IMR-90 (cell line): ENCODE measurements at regions not wholly inside any gene's neighbourhood (a gene's known extent, or its start where the extent isn't known, plus 50 kb on each side); places are given as distances from the start of the nearest gene placed in this dataset.

Source experiments
- CEBPB ChIP-seq: IDR thresholded peaks from 2 replicates; pipeline ENCODE4 v1.6.1; 2012; ENCODE audit warnings: low read depth, low read length, improper control_type of control experiment
- CHD1 ChIP-seq: IDR thresholded peaks from 2 replicates; pipeline ENCODE4 v1.6.1; 2012; ENCODE audit warnings: low read depth, low read length, improper control_type of control experiment
- CTCF ChIP-seq: conservative IDR thresholded peaks from 2 replicates; pipeline ENCODE4 v1.5.1; 2012; ENCODE audit warnings: mild to moderate bottlenecking, low read depth, low read length, improper control_type of control experiment
- FOS ChIP-seq: fragments of 150-350 bp; IDR thresholded peaks from 2 replicates; pipeline ENCODE4 v1.6.1; 2016; ENCODE audit warnings: low read depth, low read length
- MAZ ChIP-seq: IDR thresholded peaks from 2 replicates; pipeline ENCODE4 v1.6.1; 2012; ENCODE audit warnings: low read depth, mild to moderate bottlenecking, low read length, improper control_type of control experiment, moderate library complexity, borderline replicate concordance
- POLR2A ChIP-seq: IDR thresholded peaks from 2 replicates; pipeline ENCODE4 v1.6.1; 2012; ENCODE audit warnings: mild to moderate bottlenecking, low read depth, low read length
- RAD21 ChIP-seq: IDR thresholded peaks from 2 replicates; pipeline ENCODE4 v1.6.1; 2012; ENCODE audit warnings: low read length, improper control_type of control experiment
- RCOR1 ChIP-seq: IDR thresholded peaks from 2 replicates; pipeline ENCODE4 v1.6.1; 2012; ENCODE audit warnings: mild to moderate bottlenecking, low read length, improper control_type of control experiment; ENCODE audit not compliant: insufficient replicate concordance
- SMC3 ChIP-seq: fragments of 150-350 bp; IDR thresholded peaks from 2 replicates; pipeline ENCODE4 v1.6.1; 2016; ENCODE audit warnings: low read depth, mild to moderate bottlenecking, antibody characterized with exemption, low read length, moderate library complexity
- USF2 ChIP-seq: fragments of 150-350 bp; IDR thresholded peaks from 2 replicates; pipeline ENCODE4 v1.6.1; 2017; ENCODE audit warnings: mild to moderate bottlenecking, antibody characterized with exemption, low read length, low read depth

- no peak for TF ChIP-seq MAZ
- TF ChIP-seq CTCF = no peak
- no peak for TF ChIP-seq SMC3
- TF ChIP-seq POLR2A = no peak
- no peak for TF ChIP-seq CEBPB
- no peak for TF ChIP-seq CHD1
- no peak for TF ChIP-seq RCOR1
- no peak for TF ChIP-seq FOS
- TF ChIP-seq USF2 = no peak
- TF ChIP-seq RAD21 = no peak
These were observed 68.1 kb downstream of the RHOU start for GRCh38 chr1:228803421-228803820.
